OCI-LY3 (cell line): ENCODE measurements at regions not wholly inside any gene's neighbourhood (a gene's known extent, or its start where the extent isn't known, plus 50 kb on each side); places are given as distances from the start of the nearest gene placed in this dataset.
"Not testable (repeated sequence)": the region's sequence is repeated elsewhere in the genome, so short reads cannot be mapped to it uniquely, and the experiment has no call there.

Experiments used
- H2AFZ ChIP-seq: fragments of 200-600, 300-600 bp; shearing (Covaris generic); 2 replicates; pipeline ENCODE4 v1.6.0; 2014; ENCODE audit warnings: antibody characterized with exemption, low read depth, low read length
- H3K27ac ChIP-seq: fragments of 200-600, 300-600 bp; sonication (generic); 2 replicates; pipeline ENCODE4 v1.5.1; 2014; ENCODE audit warnings: mild to moderate bottlenecking, low read length, moderate library complexity, mixed read lengths
- H3K27me3 ChIP-seq: fragments of 200-600, 300-600 bp; sonication (generic); 2 replicates; pipeline ENCODE4 v1.6.1; 2014; ENCODE audit warnings: low read depth, low read length, mixed read lengths
- H3K36me3 ChIP-seq: fragments of 200-600, 300-600 bp; sonication (generic); replicated peaks from 2 replicates; pipeline ENCODE3; 2014; ENCODE audit warnings: low read depth, low read length, mixed read lengths
- H3K4me1 ChIP-seq: fragments of 300-600, 200-600 bp; sonication (generic); 2 replicates; pipeline ENCODE4 v1.6.1; 2014; ENCODE audit warnings: low read length, mixed read lengths
- H3K4me2 ChIP-seq: fragments of 200-600, 300-600 bp; sonication (generic); 2 replicates; pipeline ENCODE4 v1.6.1; 2014; ENCODE audit warnings: low read length, mixed read lengths
- H3K4me3 ChIP-seq: fragments of 300-600, 200-600 bp; sonication (generic); 2 replicates; pipeline ENCODE4 v1.5.1; 2014; ENCODE audit warnings: antibody characterized with exemption, mild to moderate bottlenecking, low read length, moderate library complexity
- H3K79me2 ChIP-seq: fragments of 300-600, 200-600 bp; shearing (Covaris generic); 2 replicates; pipeline ENCODE4 v1.6.1; 2014; ENCODE audit warnings: mild to moderate bottlenecking, low read length, mixed read lengths
- H3K9ac ChIP-seq: fragments of 300-600, 200-600 bp; shearing (Covaris generic); 2 replicates; pipeline ENCODE4 v1.6.0; 2014; ENCODE audit warnings: mild to moderate bottlenecking, low read length, moderate library complexity
- H3K9me3 ChIP-seq: fragments of 200-600, 300-600 bp; shearing (Covaris generic); 2 replicates; pipeline ENCODE4 v1.6.1; 2014; ENCODE audit warnings: low read length, mixed read lengths; ENCODE audit not compliant: insufficient read depth
- H4K20me1 ChIP-seq: fragments of 200-600, 300-600 bp; sonication (generic); 2 replicates; pipeline ENCODE4 v1.6.1; 2016; ENCODE audit warnings: low read length, mixed read lengths; ENCODE audit not compliant: insufficient read depth
- CTCF ChIP-seq: fragments of 200-600, 300-600 bp; sonication (generic); IDR thresholded peaks from 2 replicates; pipeline ENCODE4 v1.5.1; 2014; ENCODE audit warnings: antibody characterized with exemption, low read length, low read depth
- EZH2phosphoT487 ChIP-seq: fragments of 200-600 bp; shearing (Covaris generic); IDR thresholded peaks from 2 replicates; pipeline ENCODE4 v1.6.1; 2018; ENCODE audit warnings: antibody characterized with exemption, mixed run types, low read depth

GRCh38 chr2:37771600-37772088 is 100.2 kb upstream of the CDC42EP3 start:
- H3K36me3 ChIP-seq, result no peaks in the 10 kb centered on the region

GRCh38 chr2:37773371-37774130 is 102.1 kb upstream of the CDC42EP3 start:
- H3K4me2 ChIP-seq, result no peak overlapping the region
- H2AFZ ChIP-seq, result no peak overlapping the region
- H3K36me3 ChIP-seq, result no peaks in the 10 kb centered on the region
- H3K27ac ChIP-seq, result no peak overlapping the region
- H3K4me1 ChIP-seq, result no peaks in the 10 kb centered on the region
- H3K4me3 ChIP-seq, result no peak overlapping the region
- H3K9me3 ChIP-seq, result no peaks in the 10 kb centered on the region
- no peaks in the 10 kb centered on the region for H3K27me3 ChIP-seq
- no peak overlapping the region for H3K9ac ChIP-seq
- H3K79me2 ChIP-seq, result no peaks in the 10 kb centered on the region
- TF ChIP-seq EZH2phosphoT487 (no peak), CTCF (no peak)
- H4K20me1 ChIP-seq, result no peaks in the 10 kb centered on the region

More at GRCh38 chr2:37771600-37772088, 100.2 kb upstream of the CDC42EP3 start:
- Histone ChIP-seq H3K4me1 (no peaks in the 10 kb centered on the region), H3K9me3 (no peaks in the 10 kb centered on the region), H4K20me1 (no peaks in the 10 kb centered on the region), H3K4me3 (no peak overlapping the region), H3K79me2 (no peaks in the 10 kb centered on the region), H3K4me2 (no peak overlapping the region), H3K9ac (no peak overlapping the region), H3K27me3 (no peaks in the 10 kb centered on the region), H2AFZ (no peak overlapping the region), H3K27ac (no peak overlapping the region)
- TF ChIP-seq CTCF (no peak), EZH2phosphoT487 (no peak)

- H3K79me2 ChIP-seq, H3K27ac ChIP-seq, H3K9ac ChIP-seq, H3K36me3 ChIP-seq, H3K4me3 ChIP-seq, H3K27me3 ChIP-seq, H3K4me1 ChIP-seq, H4K20me1 ChIP-seq, H3K4me2 ChIP-seq, H2AFZ ChIP-seq, H3K9me3 ChIP-seq: not testable (repeated sequence)
Measured at GRCh38 chr2:37774171-37774944, 102.9 kb upstream of the CDC42EP3 start.

- H3K9me3 ChIP-seq, result no peaks in the 10 kb centered on the region
- no peak overlapping the region for H3K4me3 ChIP-seq
- H3K4me2 ChIP-seq, result no peak overlapping the region
- no peaks in the 10 kb centered on the region for H3K4me1 ChIP-seq
- TF ChIP-seq EZH2phosphoT487, result no peak
- no peak for TF ChIP-seq CTCF
- no peak overlapping the region for H2AFZ ChIP-seq
- H3K79me2 ChIP-seq, result no peaks in the 10 kb centered on the region
- no peak overlapping the region for H3K9ac ChIP-seq
- no peaks in the 10 kb centered on the region for H3K27me3 ChIP-seq
- no peaks in the 10 kb centered on the region for H3K36me3 ChIP-seq
- no peaks in the 10 kb centered on the region for H4K20me1 ChIP-seq
- H3K27ac ChIP-seq, result no peak overlapping the region
Measured at GRCh38 chr2:37774976-37775907, 103.8 kb upstream of the CDC42EP3 start.
